ENCODE measurements at regions not wholly inside any gene's neighbourhood (a gene's known extent, or its start where the extent isn't known, plus 50 kb on each side); places are given as distances from the start of the nearest gene placed in this dataset.

- DNase-seq = no peak
Measured at GRCh38 chr15:95405447-95405846, 925.1 kb upstream of the NR2F2 start.

- DNase-seq = no peak
Measured at GRCh38 chr15:95407534-95407933, 923.0 kb upstream of the NR2F2 start.

- no peak for DNase-seq
Measured at GRCh38 chr15:95409211-95409610, 921.3 kb upstream of the NR2F2 start.

- DNase-seq = peak; percentile 26
Measured at GRCh38 chr15:95409626-95410310, 920.7 kb upstream of the NR2F2 start.

- DNase-seq = no peak
Measured at GRCh38 chr15:95410757-95411156, 919.7 kb upstream of the NR2F2 start.

GRCh38 chr15:95416576-95416975 is 913.9 kb upstream of the NR2F2 start:
- DNase-seq = no peak

GRCh38 chr15:95417761-95418160 is 912.7 kb upstream of the NR2F2 start:
- no peak for DNase-seq

GRCh38 chr15:95422255-95422654 is 908.2 kb upstream of the NR2F2 start:
- DNase-seq = no peak

GRCh38 chr15:95425859-95426258 is 904.6 kb upstream of the NR2F2 start:
- DNase-seq = no peak

GRCh38 chr15:95429345-95429744 is 901.2 kb upstream of the NR2F2 start:
- DNase-seq = peak; percentile 48

GRCh38 chr15:95431518-95431917 is 899.0 kb upstream of the NR2F2 start:
- DNase-seq = no peak

GRCh38 chr15:95432878-95433405 is 897.6 kb upstream of the NR2F2 start:
- DNase-seq = no peak

- DNase-seq = peak; percentile 53
Measured at GRCh38 chr15:95439922-95440376, 890.6 kb upstream of the NR2F2 start.

GRCh38 chr15:95440712-95441111 is 889.8 kb upstream of the NR2F2 start:
- peak; percentile 42 for DNase-seq

GRCh38 chr15:95442107-95442719 is 888.3 kb upstream of the NR2F2 start:
- DNase-seq = no peak

GRCh38 chr15:95444860-95445259 is 885.6 kb upstream of the NR2F2 start:
- DNase-seq = no peak

- no peak for DNase-seq
Measured at GRCh38 chr15:95446854-95447253, 883.6 kb upstream of the NR2F2 start.

GRCh38 chr15:95447486-95447885 is 883.0 kb upstream of the NR2F2 start:
- DNase-seq = no peak

GRCh38 chr15:95448531-95449229 is 881.8 kb upstream of the NR2F2 start:
- no peak for DNase-seq

GRCh38 chr15:95449230-95449628 is 881.3 kb upstream of the NR2F2 start:
- DNase-seq = no peak

GRCh38 chr15:95450413-95450812 is 880.1 kb upstream of the NR2F2 start:
- DNase-seq = no peak

GRCh38 chr15:95451938-95452337 is 878.6 kb upstream of the NR2F2 start:
- no peak for DNase-seq

Measured in tongue (tissue), 1 donor.